Fibroblast of mammary gland (primary cell): ENCODE measurements at regions not wholly inside any gene's neighbourhood (a gene's known extent, or its start where the extent isn't known, plus 50 kb on each side); places are given as distances from the start of the nearest gene placed in this dataset.

ENCODE experiments used
- DNase-seq: peaks from one replicate; pipeline ENCODE4 v3.0.0-alpha.2; 2010; ENCODE audit warnings: low read depth
- H3K4me3 ChIP-seq: 2 replicates; pipeline ENCODE4 v1.5.1; 2011; ENCODE audit warnings: low read depth, mild to moderate bottlenecking, low read length, moderate library complexity; ENCODE audit not compliant: control insufficient read depth
- TF ChIP-seq, protein P1 (sequence below): conservative IDR thresholded peaks from 2 replicates; pipeline ENCODE4 v1.5.1; 2011; ENCODE audit warnings: low read depth, low read length, inconsistent platforms; ENCODE audit not compliant: control insufficient read depth, insufficient read depth

DNA sequence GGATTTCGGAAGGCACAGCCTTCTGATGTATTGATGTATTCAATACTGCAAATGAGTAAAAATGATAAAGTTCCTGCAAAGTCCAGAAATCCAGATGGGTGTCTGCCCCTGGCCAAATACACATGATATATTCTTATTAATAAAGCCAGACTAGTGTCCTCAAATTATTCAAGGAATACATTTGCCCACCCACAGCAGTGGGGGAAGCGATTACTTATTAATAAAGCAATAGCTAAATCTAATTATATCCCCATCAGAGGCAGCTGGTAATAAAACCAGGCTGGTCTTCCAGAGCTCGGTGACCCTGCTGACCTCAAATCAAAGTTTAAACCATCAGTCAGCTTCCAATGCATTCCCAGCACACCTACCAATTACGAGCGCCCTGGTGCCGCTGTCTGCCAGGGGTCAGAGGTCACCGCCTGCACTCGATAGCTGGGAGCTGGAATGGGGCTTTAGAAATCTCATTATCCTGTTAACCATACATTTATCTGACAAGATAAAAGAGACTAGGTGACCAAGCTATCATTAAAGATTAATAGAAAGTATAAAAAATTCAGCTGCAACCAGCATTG, 330.3 kb downstream of the UACA start:
- TF ChIP-seq, protein P1, sequence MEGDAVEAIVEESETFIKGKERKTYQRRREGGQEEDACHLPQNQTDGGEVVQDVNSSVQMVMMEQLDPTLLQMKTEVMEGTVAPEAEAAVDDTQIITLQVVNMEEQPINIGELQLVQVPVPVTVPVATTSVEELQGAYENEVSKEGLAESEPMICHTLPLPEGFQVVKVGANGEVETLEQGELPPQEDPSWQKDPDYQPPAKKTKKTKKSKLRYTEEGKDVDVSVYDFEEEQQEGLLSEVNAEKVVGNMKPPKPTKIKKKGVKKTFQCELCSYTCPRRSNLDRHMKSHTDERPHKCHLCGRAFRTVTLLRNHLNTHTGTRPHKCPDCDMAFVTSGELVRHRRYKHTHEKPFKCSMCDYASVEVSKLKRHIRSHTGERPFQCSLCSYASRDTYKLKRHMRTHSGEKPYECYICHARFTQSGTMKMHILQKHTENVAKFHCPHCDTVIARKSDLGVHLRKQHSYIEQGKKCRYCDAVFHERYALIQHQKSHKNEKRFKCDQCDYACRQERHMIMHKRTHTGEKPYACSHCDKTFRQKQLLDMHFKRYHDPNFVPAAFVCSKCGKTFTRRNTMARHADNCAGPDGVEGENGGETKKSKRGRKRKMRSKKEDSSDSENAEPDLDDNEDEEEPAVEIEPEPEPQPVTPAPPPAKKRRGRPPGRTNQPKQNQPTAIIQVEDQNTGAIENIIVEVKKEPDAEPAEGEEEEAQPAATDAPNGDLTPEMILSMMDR, result no peak
- H3K4me3 ChIP-seq, result no peak overlapping the region
- no peak for DNase-seq

GRCh38 chr15:70431854-70432253, 331.5 kb downstream of the UACA start:
- TF ChIP-seq, protein P1, result no peak
- H3K4me3 ChIP-seq, result no peak overlapping the region
- no peak for DNase-seq

DNA sequence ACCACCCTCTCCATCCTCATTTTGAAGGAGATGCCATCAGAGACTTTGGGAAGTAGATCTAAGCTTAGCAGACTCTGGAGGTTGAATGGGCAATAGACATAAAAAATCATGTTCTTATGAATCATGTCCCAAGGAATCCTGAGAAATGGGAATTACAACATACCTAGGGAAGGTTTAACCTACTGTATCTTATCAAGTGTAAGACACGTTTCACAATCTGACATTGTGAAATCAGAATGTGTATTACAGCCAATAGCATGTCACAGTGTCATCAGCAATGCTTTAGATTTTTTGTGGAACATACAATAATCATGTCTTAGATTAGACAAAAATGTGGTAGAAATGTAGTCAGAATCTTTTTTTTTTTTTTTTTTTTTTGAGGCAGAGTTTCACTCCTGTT, 332.4 kb upstream of the TLE3 start:
- TF ChIP-seq, protein P1, result no peak
- H3K4me3 ChIP-seq, result no peak overlapping the region
- peak; percentile 77 for DNase-seq

GRCh38 chr15:70429056-70429722, 331.5 kb upstream of the TLE3 start:
- TF ChIP-seq, protein P1, result no peak
- no peak overlapping the region for H3K4me3 ChIP-seq
- no peak for DNase-seq

GRCh38 chr15:70428211-70428822, 330.6 kb upstream of the TLE3 start:
- TF ChIP-seq, protein P1, result no peak
- H3K4me3 ChIP-seq, result no peak overlapping the region
- DNase-seq, result no peak

DNA sequence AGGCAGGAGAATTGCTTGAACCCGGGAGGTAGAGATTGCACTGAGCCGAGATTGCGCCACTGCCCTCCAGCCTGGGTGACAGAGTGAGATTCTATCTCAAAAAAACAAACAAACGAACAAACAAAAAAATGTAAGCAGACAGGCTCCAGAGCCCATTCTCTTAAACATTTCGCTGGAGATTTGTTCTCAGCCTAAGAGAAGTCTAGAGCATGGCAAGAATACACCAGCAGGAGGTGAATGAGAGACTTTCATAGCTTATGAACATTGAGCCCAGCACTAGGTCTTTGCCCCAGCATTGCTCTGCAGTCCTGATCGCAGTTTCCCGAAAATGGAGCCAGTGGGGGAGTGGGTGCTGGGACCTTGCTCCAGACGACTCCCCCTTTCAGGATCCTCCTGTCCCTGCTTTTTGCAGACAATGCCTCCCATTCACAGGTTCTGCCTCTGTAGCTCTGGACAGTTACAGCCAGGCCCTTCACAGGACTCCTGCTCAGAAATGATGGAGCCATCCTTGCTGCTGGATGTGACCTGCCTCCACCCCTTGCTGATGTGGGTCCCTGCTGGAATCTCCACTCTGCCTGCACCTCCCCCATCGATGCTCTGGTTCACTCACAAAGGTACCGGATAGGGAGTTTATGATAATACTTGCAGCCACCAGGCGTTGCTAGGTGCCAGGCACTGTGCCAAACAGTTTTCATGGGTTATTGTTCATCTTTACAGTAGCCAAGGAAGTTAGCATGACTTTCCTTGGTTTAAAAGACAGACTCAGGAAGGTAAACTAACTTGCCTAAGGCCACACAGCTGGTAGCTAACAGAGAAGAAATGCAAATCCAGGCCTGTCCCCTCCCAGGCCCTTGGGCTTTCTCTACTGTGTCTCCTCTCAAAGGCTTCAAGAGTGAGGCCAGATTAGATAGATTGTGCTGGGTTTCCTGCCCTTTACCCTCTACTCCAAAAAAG, 329.7 kb upstream of the TLE3 start:
- TF ChIP-seq, protein P1, result no peak
- DNase-seq, result no peak
- H3K4me3 ChIP-seq, result no peak overlapping the region
